GM18870 (cell line): ENCODE measurements at regions not wholly inside any gene's neighbourhood (a gene's known extent, or its start where the extent isn't known, plus 50 kb on each side); places are given as distances from the start of the nearest gene placed in this dataset.
"Not testable (repeated sequence)": the region's sequence is repeated elsewhere in the genome, so short reads cannot be mapped to it uniquely, and the experiment has no call there.

ENCODE experiments used
- ATAC-seq: cut with Tn5 transposase; IDR thresholded peaks from one replicate; pipeline ENCODE4 v1.9.1; 2021; ENCODE audit warnings: moderate library complexity; ENCODE audit not compliant: unreplicated experiment

DNA sequence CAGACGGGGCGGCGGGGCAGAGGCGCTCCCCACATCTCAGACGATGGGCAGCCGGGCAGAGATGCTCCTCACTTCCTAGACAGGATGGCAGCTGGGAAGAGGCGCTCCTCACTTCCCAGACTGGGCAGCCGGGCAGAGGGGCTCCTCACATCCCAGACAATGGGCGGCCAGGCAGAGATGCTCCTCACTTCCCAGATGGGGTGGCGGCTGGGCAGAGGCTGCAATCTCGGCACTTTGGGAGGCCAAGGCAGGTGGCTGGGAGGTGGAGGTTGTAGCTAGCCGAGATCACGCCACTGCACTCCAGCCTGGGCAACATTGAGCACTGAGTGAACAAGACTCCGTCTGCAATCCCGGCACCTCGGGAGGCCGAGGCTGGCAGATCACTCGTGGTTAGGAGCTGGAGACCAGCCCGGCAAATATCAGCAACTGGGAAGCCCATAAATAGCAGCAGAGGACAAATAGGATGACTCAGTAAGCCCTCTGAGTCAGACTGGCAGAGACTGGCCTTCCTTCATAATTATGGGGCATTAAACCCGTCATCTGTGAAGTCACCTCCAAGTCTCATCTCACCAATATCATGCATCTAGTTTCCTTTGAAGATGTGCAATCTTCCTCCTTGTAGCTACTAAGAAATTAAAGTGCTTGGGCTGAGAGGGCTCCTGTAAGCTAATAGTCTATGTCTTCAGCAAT lies 337.3 kb downstream of the GOLGA6L6 start:
- ATAC-seq: not testable (repeated sequence)

DNA sequence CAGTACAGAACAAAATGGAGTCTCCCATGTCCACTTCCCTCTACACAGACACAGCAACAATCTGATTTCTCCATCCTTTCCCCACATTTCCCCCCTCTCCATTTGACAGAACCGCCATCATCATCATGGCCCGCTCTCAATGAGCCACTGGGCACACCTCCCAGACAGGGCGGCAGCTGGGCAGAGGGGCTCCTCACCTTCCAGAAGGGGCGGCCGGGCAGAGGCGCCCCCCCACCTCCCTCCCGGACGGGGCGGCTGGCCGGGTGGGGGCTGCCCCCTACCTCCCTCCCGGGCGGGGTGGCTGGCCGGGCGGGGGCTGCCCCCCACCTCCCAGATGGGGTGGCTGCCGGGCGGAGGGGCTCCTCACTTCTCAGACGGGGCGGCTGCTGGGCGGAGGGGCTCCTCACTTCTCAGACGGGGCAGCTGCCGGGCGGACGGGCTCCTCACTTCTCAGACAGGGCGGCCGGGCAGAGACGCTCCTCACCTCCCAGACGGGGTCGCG lies 337.9 kb downstream of the GOLGA6L6 start:
- ATAC-seq: not testable (repeated sequence)

DNA sequence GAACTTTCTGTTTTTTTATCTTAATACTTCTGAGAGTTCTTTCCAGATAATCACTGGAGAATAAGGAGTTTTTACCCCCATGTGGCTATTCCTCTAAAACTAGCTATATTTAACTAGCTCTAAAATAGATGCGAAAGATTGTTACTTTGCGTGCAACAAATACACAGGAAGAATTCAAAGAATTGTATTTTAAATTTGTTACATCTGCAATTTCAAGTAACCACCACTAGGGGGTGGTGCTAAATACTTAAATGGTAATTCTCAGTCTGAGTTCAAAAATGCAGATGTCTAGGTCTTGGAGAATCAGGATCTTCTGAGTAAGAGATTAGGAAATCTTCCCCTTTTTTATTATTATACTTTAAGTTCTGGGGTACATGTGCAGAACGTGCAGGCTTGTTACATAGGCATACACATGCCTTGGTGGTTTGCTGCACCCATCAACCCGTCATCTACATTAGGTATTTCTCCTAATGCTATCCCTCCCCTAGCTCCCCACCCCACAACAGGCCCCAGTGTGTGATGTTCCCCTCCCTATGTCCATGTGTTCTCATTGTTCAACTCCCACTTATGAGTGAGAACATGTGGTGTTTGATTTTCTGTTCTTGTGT lies 346.9 kb downstream of the GOLGA6L6 start:
- ATAC-seq: not testable (repeated sequence)

- peak; percentile 89 for ATAC-seq
Observed at GRCh38 chr15:20192982-20193929, 348.3 kb downstream of the GOLGA6L6 start.

DNA sequence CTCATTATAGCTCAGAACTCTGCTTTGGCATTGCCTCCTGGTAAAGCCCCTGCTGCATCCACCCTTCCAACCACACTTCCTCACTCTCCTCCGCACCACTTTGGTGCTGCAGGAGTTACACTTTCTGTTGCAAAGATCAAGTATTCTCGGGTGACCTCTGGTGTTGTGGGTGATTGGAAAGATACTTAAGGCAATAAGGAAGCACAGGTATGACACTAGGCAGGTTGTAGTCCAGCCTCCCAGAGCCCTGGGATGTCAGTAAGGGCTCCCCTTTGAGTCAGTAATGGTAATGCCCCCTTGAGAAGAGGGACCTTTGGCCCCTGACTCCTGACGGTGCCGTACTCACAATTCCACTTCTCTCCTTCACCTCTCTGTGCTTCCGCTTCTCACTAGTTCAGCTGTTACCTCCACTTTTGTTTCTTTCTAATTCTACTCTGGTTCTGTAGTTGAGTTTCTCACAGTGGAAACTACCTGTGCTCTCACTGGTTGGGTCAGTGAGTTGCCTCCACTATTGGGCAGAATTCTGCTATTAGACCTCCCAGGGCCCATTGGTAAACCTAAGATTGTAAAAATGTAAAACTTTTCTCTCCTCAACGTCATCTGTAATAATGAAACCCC lies 350.0 kb downstream of the GOLGA6L6 start:
- ATAC-seq: not testable (repeated sequence)

DNA sequence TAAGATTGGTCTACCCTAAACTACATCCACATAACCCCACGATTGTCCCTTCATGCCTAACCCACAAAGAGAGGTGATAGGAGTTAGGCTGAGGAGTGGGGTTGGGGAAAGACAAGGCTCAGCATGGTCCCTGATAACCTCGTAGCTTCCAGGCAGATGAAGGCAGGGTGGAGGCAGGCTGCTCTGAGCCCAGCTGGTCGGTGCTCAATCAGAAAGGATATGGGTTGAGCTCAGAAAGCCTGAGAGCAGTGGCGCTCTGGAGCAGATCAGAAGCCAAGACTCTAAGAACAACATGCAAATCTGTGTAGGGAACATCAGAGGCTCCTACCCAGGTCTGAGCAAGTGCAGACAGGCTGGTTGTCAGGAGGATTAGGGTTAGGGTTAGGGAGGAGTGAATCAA lies 353.0 kb downstream of the GOLGA6L6 start:
- not testable (repeated sequence) for ATAC-seq

DNA sequence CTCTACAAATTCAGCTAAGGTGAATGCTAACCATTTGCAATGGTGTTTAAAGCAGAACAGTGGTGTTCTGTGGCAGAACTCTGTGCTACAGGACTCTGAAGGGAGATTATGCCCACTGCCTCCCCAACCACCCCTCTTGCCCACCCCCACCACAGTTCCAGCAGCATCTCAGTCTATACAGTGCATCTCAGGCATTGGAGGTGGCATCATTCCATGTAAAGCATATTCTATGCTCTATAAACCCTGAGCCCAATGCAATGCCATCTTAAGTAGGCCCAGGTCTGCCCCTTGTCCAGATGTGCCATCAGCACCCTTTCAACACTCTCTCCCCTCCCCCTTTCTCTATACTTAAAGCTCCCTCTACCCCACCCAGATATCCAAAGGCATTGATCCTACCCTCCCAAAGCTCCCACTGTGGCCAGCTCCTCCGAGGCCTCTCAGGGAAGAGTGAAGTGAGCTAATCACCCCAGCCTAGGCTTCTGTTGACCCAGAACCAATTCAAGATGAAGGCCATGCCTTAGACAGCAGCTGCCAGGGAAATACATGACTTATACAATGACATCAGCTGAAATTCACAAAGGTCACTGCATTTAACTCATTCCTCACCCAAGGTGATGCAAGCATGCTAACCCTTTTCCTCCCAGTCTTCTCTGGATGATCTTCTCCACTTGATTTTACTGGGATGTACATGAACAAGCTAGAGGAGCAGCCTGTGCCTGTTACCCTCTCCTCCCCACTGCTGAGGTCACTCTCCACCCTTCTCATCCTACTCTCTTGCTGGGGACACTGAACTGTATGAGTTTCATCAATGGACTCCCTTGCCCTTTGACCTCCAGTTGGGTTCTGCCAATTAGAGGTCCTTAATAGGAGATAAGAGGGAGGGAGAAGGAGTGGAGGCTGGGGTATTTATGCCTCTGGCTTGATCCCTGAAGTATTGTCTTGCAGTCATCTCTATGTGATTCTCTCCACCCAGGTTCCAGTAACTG lies 353.9 kb downstream of the GOLGA6L6 start:
- ATAC-seq: not testable (repeated sequence)

DNA sequence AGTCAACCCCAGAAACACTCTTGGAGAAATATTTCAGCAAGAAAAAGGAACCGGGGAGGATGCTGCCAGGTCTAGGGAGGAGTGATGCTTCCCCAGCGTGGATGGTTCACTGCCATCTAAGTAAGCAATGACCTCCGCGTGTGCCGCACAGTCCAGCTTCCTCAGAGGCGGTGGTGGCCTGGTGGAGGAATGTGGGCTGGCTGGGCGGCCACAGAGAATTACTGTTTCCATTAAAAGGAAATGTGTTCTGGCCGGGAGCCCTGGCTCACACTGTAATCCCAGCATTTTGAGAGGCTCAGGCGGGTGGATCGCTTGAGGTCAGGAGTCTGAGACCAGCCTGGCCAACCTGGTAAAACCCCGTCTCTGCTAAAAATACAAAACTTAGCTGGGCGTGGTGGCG lies 356.7 kb downstream of the GOLGA6L6 start:
- not testable (repeated sequence) for ATAC-seq

GRCh38 chr15:20168221-20168620 lies 373.4 kb downstream of the GOLGA6L6 start:
- not testable (repeated sequence) for ATAC-seq

- ATAC-seq: not testable (repeated sequence)
Observed at GRCh38 chr15:20153528-20153927, 388.1 kb downstream of the GOLGA6L6 start.

GRCh38 chr15:20148679-20149078 lies 392.9 kb downstream of the GOLGA6L6 start:
- ATAC-seq: not testable (repeated sequence)

GRCh38 chr15:20148008-20148407 lies 393.6 kb downstream of the GOLGA6L6 start:
- ATAC-seq: not testable (repeated sequence)

- ATAC-seq: not testable (repeated sequence)
Observed at GRCh38 chr15:20144333-20145036, 397.1 kb downstream of the GOLGA6L6 start.

- ATAC-seq: not testable (repeated sequence)
Observed at GRCh38 chr15:20142906-20143305, 398.7 kb downstream of the GOLGA6L6 start.

- ATAC-seq: not testable (repeated sequence)
Observed at GRCh38 chr15:20142410-20142809, 399.2 kb downstream of the GOLGA6L6 start.

DNA sequence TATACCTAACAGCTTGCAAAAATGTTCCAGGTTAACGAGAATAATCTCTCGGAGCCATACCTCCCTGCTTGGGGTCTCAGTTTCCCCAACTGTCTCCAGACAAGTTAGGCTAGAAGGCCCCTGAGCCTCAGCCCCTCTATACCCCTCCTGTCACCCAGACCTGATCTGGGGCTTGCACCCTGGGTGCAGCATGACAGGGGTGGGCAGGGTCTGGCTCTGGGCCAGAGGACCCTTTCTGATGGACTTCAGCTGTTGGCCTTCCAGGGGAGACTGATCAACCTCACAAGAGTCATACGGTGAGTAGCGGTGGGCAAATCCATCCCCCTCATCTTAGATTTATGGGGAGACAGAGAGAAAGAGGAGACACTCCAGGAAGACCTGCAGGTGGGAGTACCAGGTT lies 416.9 kb downstream of the GOLGA6L6 start:
- not testable (repeated sequence) for ATAC-seq

GRCh38 chr15:20106026-20106425 lies 435.6 kb downstream of the GOLGA6L6 start:
- ATAC-seq: no peak

GRCh38 chr15:20105011-20105990 lies 436.3 kb downstream of the GOLGA6L6 start:
- not testable (repeated sequence) for ATAC-seq
